Parathyroid adenoma (tissue), 2 donors: ENCODE measurements at regions not wholly inside any gene's neighbourhood (a gene's known extent, or its start where the extent isn't known, plus 50 kb on each side); places are given as distances from the start of the nearest gene placed in this dataset.

Experiments
- H2AFZ ChIP-seq: fragments of 300-600 bp; sonication (generic); one replicate; pipeline ENCODE4 v1.7.0; 2017; ENCODE audit warnings: antibody characterized with exemption, mild to moderate bottlenecking
- H3K27ac ChIP-seq: fragments of 300-600 bp; sonication (generic); one replicate; pipeline ENCODE4 v1.7.0; 2017
- H3K27me3 ChIP-seq: fragments of 300-600 bp; sonication (generic); one replicate; pipeline ENCODE4 v1.7.0; 2017; ENCODE audit warnings: low read length; ENCODE audit not compliant: control insufficient read depth, insufficient read depth
- H3K36me3 ChIP-seq: fragments of 300-600 bp; sonication (generic); one replicate; pipeline ENCODE4 v1.7.0; 2017; ENCODE audit warnings: low read length; ENCODE audit not compliant: control insufficient read depth, insufficient read depth
- H3K4me1 ChIP-seq: fragments of 300-600 bp; sonication (generic); one replicate; pipeline ENCODE4 v1.7.0; 2017; ENCODE audit warnings: control low read depth
- H3K4me2 ChIP-seq: fragments of 300-600 bp; sonication (generic); one replicate; pipeline ENCODE4 v1.7.0; 2017; ENCODE audit warnings: low read length
- H3K4me3 ChIP-seq: fragments of 300-600 bp; sonication (generic); one replicate; pipeline ENCODE4 v1.7.0; 2017; ENCODE audit warnings: low read depth, low read length
- H3K79me2 ChIP-seq: fragments of 300-600 bp; sonication (generic); one replicate; pipeline ENCODE4 v1.7.0; 2017; ENCODE audit warnings: control low read depth
- H3K9ac ChIP-seq: fragments of 300-600 bp; sonication (generic); one replicate; pipeline ENCODE4 v1.7.0; 2017; ENCODE audit warnings: mild to moderate bottlenecking
- H3K9me3 ChIP-seq: fragments of 300-600 bp; sonication (generic); one replicate; pipeline ENCODE4 v1.7.0; 2017; ENCODE audit warnings: low read length; ENCODE audit not compliant: control insufficient read depth
- TF ChIP-seq, protein P1 (sequence below): fragments of 300-600 bp; sonication (generic); IDR thresholded peaks from one replicate; pipeline ENCODE4 v1.7.0; 2017; ENCODE audit warnings: antibody characterized with exemption, mild to moderate bottlenecking
- donor health status: primary hyperparathyroidism.

DNA sequence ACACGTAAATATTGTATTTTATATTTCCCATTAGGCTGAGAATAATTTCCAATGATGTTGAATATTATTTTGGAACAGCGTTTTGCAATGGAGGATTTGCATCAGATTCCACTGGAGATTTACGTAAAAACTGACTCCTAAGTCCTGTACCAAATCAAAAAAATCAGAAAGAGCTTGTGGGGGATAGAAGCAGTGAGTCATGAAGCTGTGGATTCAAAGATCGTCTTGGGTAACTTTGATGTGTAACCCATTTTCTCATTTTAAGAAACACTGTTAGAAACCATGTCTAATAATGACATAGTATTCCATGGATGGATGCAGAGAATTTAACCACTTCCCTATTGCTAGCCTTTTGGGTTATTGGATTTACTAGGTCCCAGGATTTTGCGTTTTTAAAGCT, 158.6 kb downstream of the INHBA start:
- no peaks in the 10 kb centered on the region for H3K36me3 ChIP-seq
- TF ChIP-seq, protein P1, sequence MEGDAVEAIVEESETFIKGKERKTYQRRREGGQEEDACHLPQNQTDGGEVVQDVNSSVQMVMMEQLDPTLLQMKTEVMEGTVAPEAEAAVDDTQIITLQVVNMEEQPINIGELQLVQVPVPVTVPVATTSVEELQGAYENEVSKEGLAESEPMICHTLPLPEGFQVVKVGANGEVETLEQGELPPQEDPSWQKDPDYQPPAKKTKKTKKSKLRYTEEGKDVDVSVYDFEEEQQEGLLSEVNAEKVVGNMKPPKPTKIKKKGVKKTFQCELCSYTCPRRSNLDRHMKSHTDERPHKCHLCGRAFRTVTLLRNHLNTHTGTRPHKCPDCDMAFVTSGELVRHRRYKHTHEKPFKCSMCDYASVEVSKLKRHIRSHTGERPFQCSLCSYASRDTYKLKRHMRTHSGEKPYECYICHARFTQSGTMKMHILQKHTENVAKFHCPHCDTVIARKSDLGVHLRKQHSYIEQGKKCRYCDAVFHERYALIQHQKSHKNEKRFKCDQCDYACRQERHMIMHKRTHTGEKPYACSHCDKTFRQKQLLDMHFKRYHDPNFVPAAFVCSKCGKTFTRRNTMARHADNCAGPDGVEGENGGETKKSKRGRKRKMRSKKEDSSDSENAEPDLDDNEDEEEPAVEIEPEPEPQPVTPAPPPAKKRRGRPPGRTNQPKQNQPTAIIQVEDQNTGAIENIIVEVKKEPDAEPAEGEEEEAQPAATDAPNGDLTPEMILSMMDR: no peak
- H3K4me3 ChIP-seq: no peak overlapping the region
- no peak overlapping the region for H2AFZ ChIP-seq
- no peaks in the 10 kb centered on the region for H3K4me1 ChIP-seq
- no peak overlapping the region for H3K27ac ChIP-seq
- no peaks in the 10 kb centered on the region for H3K9me3 ChIP-seq
- no peaks in the 10 kb centered on the region for H3K79me2 ChIP-seq
- H3K27me3 ChIP-seq: no peaks in the 10 kb centered on the region
- no peak overlapping the region for H3K4me2 ChIP-seq
- H3K9ac ChIP-seq: no peak overlapping the region

DNA sequence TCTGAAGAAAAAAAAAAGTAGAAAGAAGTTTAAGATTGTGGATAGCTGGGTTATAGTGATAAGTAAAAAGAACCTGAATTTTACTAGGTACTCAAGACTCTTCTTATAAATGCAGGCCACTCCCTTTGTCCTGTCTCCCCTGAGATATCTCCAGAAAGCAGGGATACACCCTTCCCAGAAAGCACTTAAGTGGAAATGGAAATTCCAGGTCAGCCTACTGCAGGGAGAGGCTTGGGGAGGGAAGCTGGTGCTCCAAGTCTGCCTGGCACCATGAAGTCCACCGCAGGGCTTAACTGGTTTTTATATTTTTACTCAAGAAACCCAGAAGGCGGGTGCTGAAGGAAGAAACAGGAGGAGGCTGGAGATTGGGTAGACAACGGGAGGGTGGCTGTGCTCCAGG, 162.3 kb downstream of the INHBA start:
- Histone ChIP-seq H3K9me3 (no peaks in the 10 kb centered on the region), H3K36me3 (no peaks in the 10 kb centered on the region), H3K4me2 (no peak overlapping the region), H3K9ac (no peak overlapping the region), H3K79me2 (no peaks in the 10 kb centered on the region), H3K4me3 (no peak overlapping the region), H3K27ac (no peak overlapping the region), H3K4me1 (no peaks in the 10 kb centered on the region), H3K27me3 (no peaks in the 10 kb centered on the region), H2AFZ (no peak overlapping the region)
- TF ChIP-seq, protein P1: no peak

DNA sequence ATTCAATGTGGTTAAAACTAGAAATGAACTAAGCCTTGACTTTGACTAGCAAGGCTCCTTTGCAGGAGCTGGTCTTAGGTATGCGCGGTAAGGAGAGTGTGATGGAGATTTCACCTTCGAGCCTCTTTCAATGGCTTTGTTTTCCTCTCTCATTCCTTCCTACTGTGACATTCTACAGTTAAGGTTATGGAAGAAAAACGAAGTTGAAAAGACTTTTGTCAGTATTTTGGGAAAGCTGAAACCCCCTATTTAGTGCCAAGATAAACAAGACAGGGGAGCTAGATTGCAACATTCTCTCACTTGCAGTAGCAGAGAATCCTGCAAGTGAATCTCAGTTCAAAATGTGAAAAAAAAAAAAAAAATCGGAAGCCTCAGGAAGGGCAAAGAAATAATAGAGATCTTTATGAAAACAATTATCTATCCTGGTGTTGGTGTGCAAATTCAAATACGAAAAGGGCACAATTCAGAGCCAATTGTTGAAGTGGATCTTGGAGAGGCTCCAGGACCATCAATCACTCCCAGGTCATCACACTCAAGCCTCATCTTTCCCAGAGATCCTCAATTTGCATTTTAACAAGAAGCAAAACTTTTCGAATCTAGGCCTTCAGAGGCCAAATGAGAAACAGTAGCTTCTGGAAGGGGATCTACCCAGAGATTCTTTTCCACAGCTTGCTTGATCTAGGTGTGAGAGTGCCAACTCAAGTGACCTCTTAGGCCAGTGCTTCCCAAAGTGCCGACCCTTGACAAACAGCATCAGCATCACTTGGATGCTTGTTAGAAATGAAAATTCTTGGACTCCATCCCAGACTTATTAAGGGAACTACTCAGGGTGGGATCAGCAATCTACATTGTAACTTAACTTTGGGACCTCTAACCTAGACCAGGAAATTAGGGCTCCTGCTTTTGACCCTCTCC, 163.8 kb downstream of the INHBA start:
- TF ChIP-seq, protein P1: no peak
- H3K9me3 ChIP-seq: no peaks in the 10 kb centered on the region
- no peaks in the 10 kb centered on the region for H3K79me2 ChIP-seq

DNA sequence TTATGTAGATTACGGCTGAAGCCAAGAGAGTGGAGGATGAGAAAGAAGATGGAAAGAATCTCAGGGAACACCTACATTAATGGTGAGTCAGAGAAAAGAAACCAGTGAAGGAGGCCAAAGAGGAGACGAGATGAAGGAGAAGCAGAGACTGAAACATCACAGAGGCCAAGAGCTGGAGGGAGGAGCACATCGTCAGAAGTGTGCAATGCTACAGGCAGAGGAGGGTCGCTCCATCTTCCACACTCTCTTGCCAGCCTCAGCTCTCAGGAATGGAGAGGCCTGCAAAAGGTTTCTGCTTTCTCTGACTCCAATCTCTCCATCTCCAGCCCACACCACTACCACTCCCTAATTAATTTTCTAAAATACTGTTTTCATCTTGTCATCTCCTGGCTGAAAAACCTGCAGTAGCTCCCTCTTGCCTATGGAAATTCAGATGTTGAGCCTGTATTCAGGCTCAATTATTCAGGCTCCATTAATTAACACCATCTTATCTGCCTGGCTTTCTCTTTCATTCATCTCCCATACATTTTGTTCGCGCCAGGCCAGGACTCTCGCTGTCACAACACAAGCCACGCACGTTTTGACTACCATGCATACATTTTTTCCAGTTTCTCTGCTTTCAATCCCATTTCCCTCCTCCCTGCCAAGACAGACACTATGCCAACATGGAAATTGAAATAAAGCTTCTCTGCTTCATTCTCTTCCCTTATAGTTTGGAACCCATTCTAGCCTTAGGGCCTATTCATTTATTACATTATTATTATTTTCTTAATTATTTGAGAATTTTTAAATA, 165.8 kb downstream of the INHBA start:
- Histone ChIP-seq H3K79me2 (no peaks in the 10 kb centered on the region), H3K4me3 (no peak overlapping the region), H3K27me3 (no peaks in the 10 kb centered on the region), H3K9me3 (no peaks in the 10 kb centered on the region), H3K27ac (no peak overlapping the region), H3K4me2 (no peak overlapping the region), H2AFZ (no peak overlapping the region), H3K9ac (no peak overlapping the region), H3K36me3 (no peaks in the 10 kb centered on the region), H3K4me1 (no peaks in the 10 kb centered on the region)
- TF ChIP-seq, protein P1: no peak

More for the DNA sequence above, 163.8 kb downstream of the INHBA start:
- Histone ChIP-seq H3K36me3 (no peaks in the 10 kb centered on the region), H3K4me2 (no peak overlapping the region), H2AFZ (no peak overlapping the region), H3K4me3 (no peak overlapping the region), H3K27ac (no peak overlapping the region), H3K27me3 (no peaks in the 10 kb centered on the region), H3K9ac (no peak overlapping the region), H3K4me1 (no peaks in the 10 kb centered on the region)
